GM12878 (cell line): ENCODE measurements at regions not wholly inside any gene's neighbourhood (a gene's known extent, or its start where the extent isn't known, plus 50 kb on each side); places are given as distances from the start of the nearest gene placed in this dataset.
"Not testable (repeated sequence)": the region's sequence is repeated elsewhere in the genome, so short reads cannot be mapped to it uniquely, and the experiment has no call there.

Source experiments
- ATAC-seq: fragments of 200-7000 bp; cut with Tn5 transposase; 3 replicates; pipeline ENCODE4 v1.9.1; 2020; ENCODE audit warnings: mild to moderate bottlenecking, moderate library complexity
- BruUV-seq: library from RNA; stranded (reverse); fragments of 400-500 nt; replicated peaks from 2 replicates; lab custom pipeline; 2021; lab: Mats Ljungman, UMichigan
- CTCF ChIA-PET: fragments of 300-600 bp; sonication (Branson Sonifier 250); formaldehyde crosslinking; extraction: SDS; loops from one replicate; lab custom pipeline; 2021; ENCODE audit warnings: inconsistent platforms; lab: Yijun Ruan, JAX
- POLR2A ChIA-PET: fragments of 350-600 bp; formaldehyde crosslinking; extraction: SDS; loops from one replicate; lab custom pipeline; 2021; ENCODE audit warnings: inconsistent platforms; lab: Charles Lee
- RAD21 ChIA-PET: fragments of 300-600 bp; sonication (Branson Sonifier 250); formaldehyde crosslinking; loops from one replicate; lab custom pipeline; 2023; ENCODE audit warnings: antibody characterized with exemption; ENCODE audit not compliant: unreplicated experiment; lab: Charles Lee
- SMC1A ChIA-PET: fragments of 300-600 bp; sonication (Branson Sonifier 250); formaldehyde crosslinking; loops from one replicate; lab custom pipeline; 2023; ENCODE audit not compliant: unreplicated experiment, uncharacterized antibody; lab: Charles Lee
- DNase-seq: peaks from one replicate; pipeline ENCODE4 v3.0.0-alpha.2; 2011; ENCODE audit warnings: low read depth, low spot score
- FAIRE-seq: peaks from 3 replicates; lab custom pipeline; 2011; peaks lifted over from hg19 to GRCh38; lab: Jason Lieb, UNC
- H2AFZ ChIP-seq: 2 replicates; pipeline ENCODE4 v1.6.0; 2011; ENCODE audit warnings: low read depth, low read length, control low read depth; ENCODE audit not compliant: control insufficient read depth
- H3K27ac ChIP-seq: 2 replicates; pipeline ENCODE4 v1.5.1; 2011; ENCODE audit warnings: control low read depth; ENCODE audit not compliant: control insufficient read depth, insufficient read depth
- H3K27me3 ChIP-seq, 2 experiments: replicated peaks in 1 of 2; 2 replicates each; pipeline versions ENCODE4 v1.6.0 to v1.6.1; 2011; ENCODE audit warnings: low read length in 1 of 2; ENCODE audit not compliant: control insufficient read depth in 2 of 2, insufficient read depth in 2 of 2
- H3K36me3 ChIP-seq, 2 experiments: 2 replicates each; pipeline ENCODE4 v1.5.1; 2011; ENCODE audit warnings: low read length in 1 of 2; ENCODE audit not compliant: control insufficient read depth in 2 of 2, insufficient read depth in 2 of 2
- H3K4me1 ChIP-seq: 2 replicates; pipeline ENCODE4 v1.6.1; 2011; ENCODE audit warnings: mild to moderate bottlenecking, low read length, moderate library complexity, mixed read lengths; ENCODE audit not compliant: control insufficient read depth, insufficient read depth
- H3K4me2 ChIP-seq: 2 replicates; pipeline ENCODE4 v1.6.0; 2011; ENCODE audit warnings: control low read depth; ENCODE audit not compliant: control insufficient read depth, insufficient read depth
- H3K4me3 ChIP-seq: fragments of 200-600 bp; sonication (generic); 2 replicates; pipeline ENCODE4 v1.5.1; 2016
- H3K79me2 ChIP-seq: 2 replicates; pipeline ENCODE4 v1.6.0; 2011; ENCODE audit warnings: low read length; ENCODE audit not compliant: control insufficient read depth, insufficient read depth
- H3K9ac ChIP-seq: 2 replicates; pipeline ENCODE4 v1.8.0; 2011; ENCODE audit warnings: low read length, control low read depth, mixed read lengths; ENCODE audit not compliant: control insufficient read depth, insufficient read depth
- H3K9me3 ChIP-seq: replicated peaks from 3 replicates; pipeline ENCODE4 v1.5.1; 2011; ENCODE audit warnings: mild to moderate bottlenecking, low read length; ENCODE audit not compliant: control insufficient read depth, insufficient read depth
- H4K20me1 ChIP-seq: 2 replicates; pipeline ENCODE4 v1.6.0; 2011; ENCODE audit not compliant: control insufficient read depth, insufficient read depth
- CREM ChIP-seq: IDR thresholded peaks from 2 replicates; pipeline ENCODE4 v1.6.1; 2014; ENCODE audit warnings: antibody characterized with exemption, low read depth
- HCFC1 ChIP-seq: fragments of 150-350 bp; IDR thresholded peaks from 2 replicates; pipeline ENCODE4 v1.6.1; 2014; ENCODE audit warnings: low read length
- RAD21 ChIP-seq: IDR thresholded peaks from 2 replicates; pipeline ENCODE4 v1.6.1; 2011; ENCODE audit warnings: mild to moderate bottlenecking, low read depth, low read length, moderate library complexity; ENCODE audit not compliant: insufficient read depth
- SUPT20H ChIP-seq: IDR thresholded peaks from 2 replicates; pipeline ENCODE4 v1.6.1; 2011; ENCODE audit warnings: low read depth, mild to moderate bottlenecking, low read length, moderate library complexity, borderline replicate concordance; ENCODE audit not compliant: control insufficient read depth
- WGBS: methylation state at CpG from one replicate; pipeline ENCODE4 v1.1.6; 2016; ENCODE audit warnings: low lambda C conversion rate; ENCODE audit not compliant: insufficient replicate concordance, insufficient coverage; ENCODE audit errors: missing lambda C conversion rate; 5-methylcytosine and 5-hydroxymethylcytosine counted together
- in situ Hi-C: fragments of 300-500 bp; cut with MboI; formaldehyde crosslinking; loops from 9 replicates; pipeline ENCODE4 v1.14.3; 2018; ENCODE audit warnings: mixed read lengths
- intact Hi-C: fragments of 100-400 bp; cut with micrococcal nuclease; formaldehyde crosslinking; loops from one replicate; pipeline ENCODE4 v1.14.2; 2022; ENCODE audit not compliant: unreplicated experiment

GRCh38 chr3:27551413-27551812 is 67.2 kb upstream of the SLC4A7 start:
- H3K4me2 ChIP-seq, H3K27ac ChIP-seq, CTCF ChIA-PET, RAD21 ChIA-PET, H3K9ac ChIP-seq, H3K9me3 ChIP-seq, H4K20me1 ChIP-seq, BruUV-seq, intact Hi-C loops, H3K27me3 ChIP-seq, POLR2A ChIA-PET, DNase-seq, SMC1A ChIA-PET, in situ Hi-C loops, H3K79me2 ChIP-seq, ATAC-seq, H2AFZ ChIP-seq, H3K36me3 ChIP-seq, FAIRE-seq, H3K4me3 ChIP-seq, H3K4me1 ChIP-seq: not testable (repeated sequence)
- 27% methylated on average over 4 of the region's 4 CpGs for WGBS

GRCh38 chr3:27545061-27545460 is 60.9 kb upstream of the SLC4A7 start:
- no peaks in the 10 kb centered on the region for H3K9me3 ChIP-seq
- no peaks in the 10 kb centered on the region for H4K20me1 ChIP-seq
- RAD21 ChIA-PET = no interaction called here
- FAIRE-seq = no peak
- intact Hi-C loops = no loop called here
- no peak overlapping the region for H3K9ac ChIP-seq
- no TSS peak for BruUV-seq
- H3K4me3 ChIP-seq = no peak overlapping the region
- CTCF ChIA-PET = interaction anchor here (0.7 kb wide), 1 partner anchor 778 kb away, joined by 4 read pairs; no protein-coding TSS in a partner anchor
- no peaks in the 10 kb centered on the region for H3K79me2 ChIP-seq
- ATAC-seq = no peak
- DNase-seq = no peak
- POLR2A ChIA-PET = no interaction called here
- 4% methylated on average over 1 of the region's 1 CpG for WGBS
- TF ChIP-seq SUPT20H = no peak
- no peak for TF ChIP-seq CREM
- TF ChIP-seq HCFC1 = no peak
- no peak for TF ChIP-seq RAD21
- TF ChIP-seq, all 136 proteins: peak for 0
- H3K27ac ChIP-seq = no peak overlapping the region
- no peak overlapping the region for H3K4me2 ChIP-seq
- no peak overlapping the region for H2AFZ ChIP-seq
- H3K36me3 ChIP-seq = no peaks in the 10 kb centered on the region
- SMC1A ChIA-PET = no interaction called here
- no peaks in the 10 kb centered on the region for H3K4me1 ChIP-seq
- no peaks in the 10 kb centered on the region for H3K27me3 ChIP-seq
- in situ Hi-C loops = no loop called here
